Activated CD4-positive, alpha-beta memory T cell treated with anti-CD3 and anti-CD28 coated beads for 36 hours (primary cell): ENCODE measurements at regions not wholly inside any gene's neighbourhood (a gene's known extent, or its start where the extent isn't known, plus 50 kb on each side); places are given as distances from the start of the nearest gene placed in this dataset.
"Not testable (repeated sequence)": the region's sequence is repeated elsewhere in the genome, so short reads cannot be mapped to it uniquely, and the experiment has no call there.

Experiments
- CTCF ChIA-PET: fragments of 350-600 bp; sonication (Branson Sonifier 250); formaldehyde crosslinking; loops from one replicate; lab custom pipeline; 2021; ENCODE audit warnings: antibody characterized with exemption, inconsistent platforms; lab: Charles Lee
- POLR2A ChIA-PET: fragments of 350-600 bp; sonication (Branson Sonifier 250); formaldehyde crosslinking; loops from one replicate; lab custom pipeline; 2021; ENCODE audit warnings: antibody characterized with exemption; lab: Charles Lee
- DNase-seq: peaks from one replicate; pipeline ENCODE4 v3.0.0-alpha.2; 2020
- H3K27ac Mint-ChIP-seq: one replicate; pipeline ENCODE4 v1.8.0; 2021; ENCODE audit warnings: mixed read lengths
- H3K27me3 Mint-ChIP-seq: one replicate; pipeline ENCODE4 v1.8.0; 2021; ENCODE audit warnings: mixed read lengths
- H3K36me3 Mint-ChIP-seq: one replicate; pipeline ENCODE4 v1.8.0; 2021; ENCODE audit warnings: mixed read lengths
- H3K4me1 Mint-ChIP-seq: one replicate; pipeline ENCODE4 v1.8.0; 2021; ENCODE audit warnings: low read depth, mixed read lengths
- H3K4me3 Mint-ChIP-seq: one replicate; pipeline ENCODE4 v1.8.0; 2021; ENCODE audit warnings: mild to moderate bottlenecking, mixed read lengths
- H3K9me3 Mint-ChIP-seq: one replicate; pipeline ENCODE4 v1.8.0; 2021; ENCODE audit warnings: mixed read lengths
- intact Hi-C: fragments of 100-400 bp; cut with micrococcal nuclease; formaldehyde crosslinking; loops from one replicate; pipeline ENCODE4 v1.15.1; 2023

- CTCF ChIA-PET, intact Hi-C loops: not testable (repeated sequence)
These were observed 343.3 kb upstream of the PLGLB2 start for GRCh38 chr2:87404411-87405255.

GRCh38 chr2:87405531-87406216 is 342.2 kb upstream of the PLGLB2 start:
- POLR2A ChIA-PET, intact Hi-C loops, H3K4me1 Mint-ChIP-seq: not testable (repeated sequence)

More at GRCh38 chr2:87404411-87405255, 343.3 kb upstream of the PLGLB2 start:
- H3K4me1 Mint-ChIP-seq, DNase-seq, H3K27me3 Mint-ChIP-seq, H3K27ac Mint-ChIP-seq, H3K9me3 Mint-ChIP-seq, POLR2A ChIA-PET, H3K36me3 Mint-ChIP-seq, H3K4me3 Mint-ChIP-seq: not testable (repeated sequence)

GRCh38 chr2:87406406-87407175 is 341.3 kb upstream of the PLGLB2 start:
- H3K27ac Mint-ChIP-seq, CTCF ChIA-PET, intact Hi-C loops, POLR2A ChIA-PET, DNase-seq, H3K9me3 Mint-ChIP-seq, H3K4me1 Mint-ChIP-seq, H3K4me3 Mint-ChIP-seq, H3K27me3 Mint-ChIP-seq, H3K36me3 Mint-ChIP-seq: not testable (repeated sequence)

More at GRCh38 chr2:87405531-87406216, 342.2 kb upstream of the PLGLB2 start:
- H3K36me3 Mint-ChIP-seq, H3K9me3 Mint-ChIP-seq, H3K4me3 Mint-ChIP-seq, CTCF ChIA-PET, DNase-seq, H3K27ac Mint-ChIP-seq, H3K27me3 Mint-ChIP-seq: not testable (repeated sequence)

DNA sequence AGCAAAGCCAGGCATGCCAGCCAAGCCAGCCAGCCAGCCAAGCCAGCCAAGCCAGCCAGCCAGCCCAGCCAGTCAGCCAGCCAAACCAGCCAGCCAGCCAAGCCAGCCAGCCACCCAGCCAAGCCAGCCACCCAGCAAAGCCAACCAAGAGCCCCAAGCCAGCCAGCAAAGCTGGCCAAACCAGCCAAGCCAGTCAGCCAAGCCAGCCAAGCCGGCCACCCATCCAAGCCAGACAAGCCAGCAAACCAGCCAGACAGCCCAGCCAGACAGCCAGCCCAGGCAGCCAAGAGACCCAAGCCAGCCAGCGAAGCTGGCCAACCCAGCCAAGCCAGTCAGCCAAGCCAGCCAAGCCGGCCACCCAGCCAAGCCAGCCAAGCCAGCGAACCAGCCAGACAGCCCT is 338.3 kb upstream of the PLGLB2 start:
- H3K4me1 Mint-ChIP-seq, POLR2A ChIA-PET, CTCF ChIA-PET, H3K9me3 Mint-ChIP-seq, H3K27me3 Mint-ChIP-seq, intact Hi-C loops, H3K36me3 Mint-ChIP-seq, H3K4me3 Mint-ChIP-seq, DNase-seq, H3K27ac Mint-ChIP-seq: not testable (repeated sequence)

DNA sequence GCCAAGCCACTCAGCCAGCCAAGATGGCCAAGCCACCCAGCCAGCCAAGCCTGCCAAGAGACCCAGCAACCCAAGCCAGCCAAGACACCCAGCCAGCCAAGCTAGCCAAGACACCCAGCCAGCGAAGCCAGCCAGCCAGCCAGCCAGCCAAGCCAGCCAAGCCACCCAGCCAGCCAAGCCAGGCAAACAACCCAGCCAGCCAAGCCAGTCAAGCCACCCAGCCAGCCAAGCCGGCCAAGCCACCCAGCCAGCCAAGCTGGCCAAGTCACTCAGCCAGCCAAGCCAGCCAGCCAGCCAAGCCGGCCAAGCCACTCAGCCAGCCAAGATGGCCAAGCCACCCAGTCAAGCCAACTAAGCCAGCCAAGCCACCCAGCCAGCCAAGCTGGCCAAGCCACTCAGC is 337.5 kb upstream of the PLGLB2 start:
- CTCF ChIA-PET, H3K4me1 Mint-ChIP-seq, intact Hi-C loops, DNase-seq, H3K4me3 Mint-ChIP-seq, H3K27me3 Mint-ChIP-seq, POLR2A ChIA-PET, H3K9me3 Mint-ChIP-seq, H3K36me3 Mint-ChIP-seq, H3K27ac Mint-ChIP-seq: not testable (repeated sequence)

DNA sequence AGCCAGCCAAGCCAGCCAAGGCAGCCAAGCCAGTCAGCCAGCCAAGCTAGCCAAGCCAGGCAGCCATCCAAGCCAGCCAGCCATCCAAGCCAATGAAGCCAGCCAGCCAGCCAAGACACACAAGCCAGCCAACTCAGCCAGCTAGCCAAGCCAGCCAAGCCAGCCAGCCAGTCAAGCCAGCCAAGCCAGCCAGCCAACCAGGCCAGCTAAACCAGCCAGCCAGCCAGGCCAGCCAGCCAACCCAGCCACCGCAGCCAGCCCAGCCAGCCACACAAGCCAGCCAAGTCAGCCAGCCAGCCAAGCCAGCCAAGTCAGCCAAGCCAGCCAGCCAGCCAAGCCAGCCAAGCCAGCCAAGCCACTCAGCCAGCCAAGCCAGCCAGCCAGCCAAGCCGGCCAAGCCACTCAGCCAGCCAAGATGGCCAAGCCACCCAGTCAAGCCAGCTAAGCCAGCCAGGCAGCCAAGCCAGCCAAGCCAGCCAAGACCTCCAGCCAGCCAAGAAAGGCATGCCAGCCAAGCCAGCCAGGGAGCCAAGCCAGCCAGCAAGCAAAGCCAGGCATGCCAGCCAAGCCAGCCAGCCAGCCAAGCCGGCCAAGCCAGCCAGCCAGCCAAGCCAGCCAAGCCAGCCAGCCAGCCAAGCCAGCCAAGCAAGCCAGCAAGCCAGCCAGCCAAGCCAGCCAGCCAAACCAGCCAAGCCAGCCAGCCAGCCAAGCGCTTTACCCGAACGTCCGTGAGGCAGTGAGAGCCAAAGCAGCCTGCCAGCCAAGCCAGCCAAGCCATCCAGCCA is 335.7 kb upstream of the PLGLB2 start:
- H3K4me1 Mint-ChIP-seq, H3K4me3 Mint-ChIP-seq, intact Hi-C loops, CTCF ChIA-PET, H3K27me3 Mint-ChIP-seq, H3K36me3 Mint-ChIP-seq, DNase-seq, H3K27ac Mint-ChIP-seq, POLR2A ChIA-PET, H3K9me3 Mint-ChIP-seq: not testable (repeated sequence)

GRCh38 chr2:87414331-87414730 is 333.6 kb upstream of the PLGLB2 start:
- H3K4me3 Mint-ChIP-seq, POLR2A ChIA-PET, H3K4me1 Mint-ChIP-seq, H3K36me3 Mint-ChIP-seq, CTCF ChIA-PET, intact Hi-C loops, H3K9me3 Mint-ChIP-seq, DNase-seq, H3K27ac Mint-ChIP-seq, H3K27me3 Mint-ChIP-seq: not testable (repeated sequence)

DNA sequence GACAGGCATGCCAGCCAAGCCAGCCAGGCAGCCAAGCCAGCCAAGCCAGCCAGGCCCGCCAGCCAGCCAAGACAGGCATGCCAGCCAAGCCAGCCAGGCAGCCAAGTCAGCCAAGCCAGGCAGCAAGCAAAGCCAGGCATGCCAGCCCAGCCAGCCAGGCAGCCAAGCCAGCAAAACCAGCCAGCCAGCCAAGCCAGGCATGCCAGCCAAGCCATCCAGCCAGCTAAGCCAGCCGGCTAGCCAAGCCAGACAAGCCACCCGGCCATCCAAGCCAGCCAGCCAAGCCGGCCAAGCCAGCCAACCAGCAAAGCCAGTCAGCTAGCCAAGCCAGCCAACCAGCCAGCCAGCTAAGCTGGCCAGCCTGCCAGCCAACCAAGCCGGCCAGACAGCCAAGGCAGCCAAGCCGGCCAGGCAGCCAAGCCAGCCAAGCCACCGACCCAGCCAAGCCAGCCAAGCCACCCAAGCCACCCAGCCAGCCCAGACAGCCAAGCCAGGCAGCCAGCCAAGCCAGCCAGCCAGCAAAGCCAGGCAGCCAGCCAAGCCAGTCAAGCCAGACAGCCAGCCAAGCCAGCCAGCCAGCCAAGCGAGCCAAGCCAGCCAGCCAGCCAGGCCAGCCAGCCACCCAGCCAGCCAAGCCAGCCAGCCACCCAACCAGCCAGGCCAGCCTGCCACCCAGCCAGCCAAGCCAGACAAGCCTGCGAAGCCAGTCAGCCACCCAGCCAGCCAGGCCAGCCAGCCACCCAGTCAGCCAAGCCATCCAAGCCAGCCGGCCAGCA is 332.9 kb upstream of the PLGLB2 start:
- H3K27ac Mint-ChIP-seq, POLR2A ChIA-PET, intact Hi-C loops, H3K27me3 Mint-ChIP-seq, H3K36me3 Mint-ChIP-seq, CTCF ChIA-PET, H3K9me3 Mint-ChIP-seq, H3K4me3 Mint-ChIP-seq, DNase-seq, H3K4me1 Mint-ChIP-seq: not testable (repeated sequence)

GRCh38 chr2:87415586-87416265 is 332.2 kb upstream of the PLGLB2 start:
- intact Hi-C loops, H3K27me3 Mint-ChIP-seq, H3K36me3 Mint-ChIP-seq, H3K27ac Mint-ChIP-seq, POLR2A ChIA-PET, DNase-seq, CTCF ChIA-PET, H3K4me3 Mint-ChIP-seq, H3K4me1 Mint-ChIP-seq, H3K9me3 Mint-ChIP-seq: not testable (repeated sequence)

DNA sequence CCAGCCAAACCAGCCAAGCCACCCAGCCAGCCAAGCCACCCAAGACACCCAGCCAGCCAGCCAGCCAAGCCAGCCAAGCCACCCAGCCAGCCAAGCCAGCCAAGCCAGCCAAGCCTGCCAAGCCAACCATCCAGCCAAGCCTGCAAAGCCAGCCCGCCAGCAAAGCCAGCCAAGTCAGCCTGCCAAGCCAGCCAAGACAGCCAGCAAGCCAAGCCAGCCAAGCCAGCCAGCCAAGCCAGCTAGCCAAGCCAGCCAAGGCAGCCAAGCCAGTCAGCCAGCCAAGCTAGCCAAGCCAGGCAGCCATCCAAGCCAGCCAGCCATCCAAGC is 331.7 kb upstream of the PLGLB2 start:
- intact Hi-C loops, H3K36me3 Mint-ChIP-seq, DNase-seq, H3K9me3 Mint-ChIP-seq, H3K4me1 Mint-ChIP-seq, CTCF ChIA-PET, H3K27me3 Mint-ChIP-seq, H3K27ac Mint-ChIP-seq, H3K4me3 Mint-ChIP-seq, POLR2A ChIA-PET: not testable (repeated sequence)

DNA sequence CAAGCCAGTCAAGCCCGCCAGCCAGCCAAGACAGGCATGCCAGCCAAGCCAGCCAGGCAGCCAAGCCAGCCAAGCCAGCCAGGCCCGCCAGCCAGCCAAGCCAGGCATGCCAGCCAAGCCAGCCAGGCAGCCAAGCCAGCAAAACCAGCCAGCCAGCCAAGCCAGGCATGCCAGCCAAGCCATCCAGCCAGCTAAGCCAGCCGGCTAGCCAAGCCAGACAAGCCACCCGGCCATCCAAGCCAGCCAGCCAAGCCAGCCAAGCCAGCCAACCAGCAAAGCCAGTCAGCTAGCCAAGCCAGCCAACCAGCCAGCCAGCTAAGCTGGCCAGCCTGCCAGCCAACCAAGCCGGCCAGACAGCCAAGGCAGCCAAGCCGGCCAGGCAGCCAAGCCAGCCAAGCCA is 330.7 kb upstream of the PLGLB2 start:
- H3K36me3 Mint-ChIP-seq, intact Hi-C loops, H3K4me3 Mint-ChIP-seq, H3K9me3 Mint-ChIP-seq, H3K27me3 Mint-ChIP-seq, POLR2A ChIA-PET, DNase-seq, H3K27ac Mint-ChIP-seq, H3K4me1 Mint-ChIP-seq, CTCF ChIA-PET: not testable (repeated sequence)
